ENCODE measurements at regions not wholly inside any gene's neighbourhood (a gene's known extent, or its start where the extent isn't known, plus 50 kb on each side); places are given as distances from the start of the nearest gene placed in this dataset.

DNA sequence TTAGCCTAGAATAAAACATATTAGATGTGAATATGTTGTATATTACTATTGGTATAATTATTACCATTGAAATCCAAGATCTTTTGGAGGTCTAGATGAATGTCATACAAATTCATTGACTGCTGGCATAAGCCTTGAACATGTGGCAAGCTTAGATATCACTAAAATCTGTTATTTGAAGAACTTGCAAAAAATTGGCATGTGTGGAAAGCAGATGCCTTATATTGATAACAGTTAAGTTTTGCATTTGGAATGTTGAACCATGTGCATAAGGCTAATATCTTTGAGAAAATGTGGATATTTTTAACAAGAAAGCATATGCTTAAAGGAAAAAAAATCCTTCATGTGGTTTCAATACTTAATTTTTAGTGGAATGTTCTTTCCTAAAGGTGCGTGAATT is 203.6 kb upstream of the PRICKLE1 start:
- no peak overlapping the region for H3K4me3 ChIP-seq
- H3K9ac ChIP-seq (ENCODE audit: control insufficient read depth, insufficient read depth, low read length), result no peak overlapping the region
- no peak overlapping the region for H3K4me2 ChIP-seq (ENCODE audit: control insufficient read depth, insufficient read depth)
- in situ Hi-C loops (cut with MboI), result no loop called here
- ChIA-PET SMC1A (ENCODE audit: uncharacterized antibody, unreplicated experiment) (no interaction called here), POLR2A (no interaction called here), CTCF (no interaction called here), RAD21 (ENCODE audit: unreplicated experiment) (no interaction called here)
- ATAC-seq, result no peak
- BruUV-seq (replicated peaks), result no TSS peak
- DNase-seq (ENCODE audit: low read depth, low spot score), result no peak
- no peaks in the 10 kb centered on the region for H3K79me2 ChIP-seq (ENCODE audit: control insufficient read depth, insufficient read depth, low read length)
- no peaks in the 10 kb centered on the region for H4K20me1 ChIP-seq (ENCODE audit: control insufficient read depth, insufficient read depth)
- H2AFZ ChIP-seq (ENCODE audit: control insufficient read depth, low read depth, low read length), result no peak overlapping the region
- H3K27ac ChIP-seq (ENCODE audit: control insufficient read depth, insufficient read depth), result no peak overlapping the region
- H3K27me3 ChIP-seq (replicated peaks in 1 of 2; ENCODE audit: control insufficient read depth in 2 of 2, insufficient read depth in 2 of 2, low read length in 1 of 2), result no peaks in the 10 kb centered on the region; a peak in 1 of 4 replicates
- no peaks in the 10 kb centered on the region for H3K4me1 ChIP-seq (ENCODE audit: control insufficient read depth, insufficient read depth, low read length)
- H3K9me3 ChIP-seq (replicated peaks; ENCODE audit: control insufficient read depth, insufficient read depth, low read length), result no peaks in the 10 kb centered on the region
- TF ChIP-seq RBBP5 (conservative IDR thresholded peaks at IDR 0.05), result no peak
- FAIRE-seq, result no peak
- no peaks in the 10 kb centered on the region for H3K36me3 ChIP-seq (ENCODE audit: control insufficient read depth in 2 of 2, insufficient read depth in 2 of 2, low read length in 1 of 2)
- 21% methylated on average over 1 of the region's 1 CpG for WGBS (ENCODE audit: insufficient coverage, insufficient replicate concordance, low lambda C conversion rate, missing lambda C conversion rate)
- intact Hi-C loops (cut with micrococcal nuclease; ENCODE audit: unreplicated experiment), result no loop called here

DNA sequence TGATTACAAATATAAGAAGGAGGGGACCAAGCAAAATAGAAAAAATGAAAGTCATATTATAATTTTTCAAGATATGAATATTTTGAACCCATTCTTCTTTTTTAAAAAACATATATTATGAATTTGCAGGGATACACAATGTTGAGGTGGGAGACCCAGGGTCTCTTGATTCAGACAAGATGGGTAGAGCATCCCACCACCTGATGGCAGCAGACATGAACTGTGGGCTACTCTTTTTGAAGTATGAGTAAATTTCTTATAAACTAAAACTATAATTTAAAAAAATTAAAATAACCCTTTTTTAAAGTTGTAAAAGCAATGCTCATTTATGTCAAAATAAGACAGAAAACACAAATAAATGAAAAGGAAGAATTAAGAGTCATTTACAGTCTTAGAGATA is 202.7 kb upstream of the PRICKLE1 start:
- Histone ChIP-seq H4K20me1 (ENCODE audit: control insufficient read depth, insufficient read depth) (no peaks in the 10 kb centered on the region), H3K4me3 (no peak overlapping the region), H3K79me2 (ENCODE audit: control insufficient read depth, insufficient read depth, low read length) (no peaks in the 10 kb centered on the region), H3K4me1 (ENCODE audit: control insufficient read depth, insufficient read depth, low read length) (no peaks in the 10 kb centered on the region), H3K9ac (ENCODE audit: control insufficient read depth, insufficient read depth, low read length) (no peak overlapping the region), H3K9me3 (replicated peaks; ENCODE audit: control insufficient read depth, insufficient read depth, low read length) (no peaks in the 10 kb centered on the region), H3K27ac (ENCODE audit: control insufficient read depth, insufficient read depth) (no peak overlapping the region), H3K27me3 (replicated peaks in 1 of 2; ENCODE audit: control insufficient read depth in 2 of 2, insufficient read depth in 2 of 2, low read length in 1 of 2) (no peaks in the 10 kb centered on the region; a peak in 1 of 4 replicates), H3K4me2 (ENCODE audit: control insufficient read depth, insufficient read depth) (no peak overlapping the region), H3K36me3 (ENCODE audit: control insufficient read depth in 2 of 2, insufficient read depth in 2 of 2, low read length in 1 of 2) (no peaks in the 10 kb centered on the region), H2AFZ (ENCODE audit: control insufficient read depth, low read depth, low read length) (no peak overlapping the region)
- SMC1A ChIA-PET (ENCODE audit: uncharacterized antibody, unreplicated experiment), result no interaction called here
- CTCF ChIA-PET, result no interaction called here
- ATAC-seq, result no peak
- POLR2A ChIA-PET, result no interaction called here
- no TSS peak for BruUV-seq (replicated peaks)
- no peak for DNase-seq (ENCODE audit: low read depth, low spot score)
- intact Hi-C loops (cut with micrococcal nuclease; ENCODE audit: unreplicated experiment), result no loop called here
- RAD21 ChIA-PET (ENCODE audit: unreplicated experiment), result no interaction called here
- FAIRE-seq, result no peak
- in situ Hi-C loops (cut with MboI), result no loop called here
- no peak for TF ChIP-seq TAF1 (IDR thresholded peaks at IDR 0.05; ENCODE audit: borderline replicate concordance, low read depth, low read length)
- no peak for TF ChIP-seq NFXL1 (IDR thresholded peaks at IDR 0.05; ENCODE audit: borderline replicate concordance)
- TF ChIP-seq, protein P1, sequence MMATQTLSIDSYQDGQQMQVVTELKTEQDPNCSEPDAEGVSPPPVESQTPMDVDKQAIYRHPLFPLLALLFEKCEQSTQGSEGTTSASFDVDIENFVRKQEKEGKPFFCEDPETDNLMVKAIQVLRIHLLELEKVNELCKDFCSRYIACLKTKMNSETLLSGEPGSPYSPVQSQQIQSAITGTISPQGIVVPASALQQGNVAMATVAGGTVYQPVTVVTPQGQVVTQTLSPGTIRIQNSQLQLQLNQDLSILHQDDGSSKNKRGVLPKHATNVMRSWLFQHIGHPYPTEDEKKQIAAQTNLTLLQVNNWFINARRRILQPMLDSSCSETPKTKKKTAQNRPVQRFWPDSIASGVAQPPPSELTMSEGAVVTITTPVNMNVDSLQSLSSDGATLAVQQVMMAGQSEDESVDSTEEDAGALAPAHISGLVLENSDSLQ (IDR thresholded peaks at IDR 0.05), result no peak
- no peak for TF ChIP-seq HDGF (IDR thresholded peaks at IDR 0.05)
- TF ChIP-seq JUNB (IDR thresholded peaks at IDR 0.05), result no peak
- TF ChIP-seq FOS (IDR thresholded peaks at IDR 0.05; ENCODE audit: borderline replicate concordance, extremely low read depth, insufficient read length), result no peak
- TF ChIP-seq DPF2 (IDR thresholded peaks at IDR 0.05), result no peak
- no peak for TF ChIP-seq ZNF622 (IDR thresholded peaks at IDR 0.05)
- TF ChIP-seq, protein P2, sequence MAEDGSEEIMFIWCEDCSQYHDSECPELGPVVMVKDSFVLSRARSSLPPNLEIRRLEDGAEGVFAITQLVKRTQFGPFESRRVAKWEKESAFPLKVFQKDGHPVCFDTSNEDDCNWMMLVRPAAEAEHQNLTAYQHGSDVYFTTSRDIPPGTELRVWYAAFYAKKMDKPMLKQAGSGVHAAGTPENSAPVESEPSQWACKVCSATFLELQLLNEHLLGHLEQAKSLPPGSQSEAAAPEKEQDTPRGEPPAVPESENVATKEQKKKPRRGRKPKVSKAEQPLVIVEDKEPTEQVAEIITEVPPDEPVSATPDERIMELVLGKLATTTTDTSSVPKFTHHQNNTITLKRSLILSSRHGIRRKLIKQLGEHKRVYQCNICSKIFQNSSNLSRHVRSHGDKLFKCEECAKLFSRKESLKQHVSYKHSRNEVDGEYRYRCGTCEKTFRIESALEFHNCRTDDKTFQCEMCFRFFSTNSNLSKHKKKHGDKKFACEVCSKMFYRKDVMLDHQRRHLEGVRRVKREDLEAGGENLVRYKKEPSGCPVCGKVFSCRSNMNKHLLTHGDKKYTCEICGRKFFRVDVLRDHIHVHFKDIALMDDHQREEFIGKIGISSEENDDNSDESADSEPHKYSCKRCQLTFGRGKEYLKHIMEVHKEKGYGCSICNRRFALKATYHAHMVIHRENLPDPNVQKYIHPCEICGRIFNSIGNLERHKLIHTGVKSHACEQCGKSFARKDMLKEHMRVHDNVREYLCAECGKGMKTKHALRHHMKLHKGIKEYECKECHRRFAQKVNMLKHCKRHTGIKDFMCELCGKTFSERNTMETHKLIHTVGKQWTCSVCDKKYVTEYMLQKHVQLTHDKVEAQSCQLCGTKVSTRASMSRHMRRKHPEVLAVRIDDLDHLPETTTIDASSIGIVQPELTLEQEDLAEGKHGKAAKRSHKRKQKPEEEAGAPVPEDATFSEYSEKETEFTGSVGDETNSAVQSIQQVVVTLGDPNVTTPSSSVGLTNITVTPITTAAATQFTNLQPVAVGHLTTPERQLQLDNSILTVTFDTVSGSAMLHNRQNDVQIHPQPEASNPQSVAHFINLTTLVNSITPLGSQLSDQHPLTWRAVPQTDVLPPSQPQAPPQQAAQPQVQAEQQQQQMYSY (CRISPR knock-in tag; IDR thresholded peaks at IDR 0.05), result no peak
- no peak for TF ChIP-seq ASH2L (IDR thresholded peaks at IDR 0.05; ENCODE audit: borderline replicate concordance, low read depth)
- TF ChIP-seq SPI1 (IDR thresholded peaks at IDR 0.05; ENCODE audit: borderline replicate concordance, insufficient read depth, low read depth, low read length), result no peak
- TF ChIP-seq NFYB (IDR thresholded peaks at IDR 0.05; ENCODE audit: insufficient read depth, low read depth, low read length), result no peak
- TF ChIP-seq, protein P3, sequence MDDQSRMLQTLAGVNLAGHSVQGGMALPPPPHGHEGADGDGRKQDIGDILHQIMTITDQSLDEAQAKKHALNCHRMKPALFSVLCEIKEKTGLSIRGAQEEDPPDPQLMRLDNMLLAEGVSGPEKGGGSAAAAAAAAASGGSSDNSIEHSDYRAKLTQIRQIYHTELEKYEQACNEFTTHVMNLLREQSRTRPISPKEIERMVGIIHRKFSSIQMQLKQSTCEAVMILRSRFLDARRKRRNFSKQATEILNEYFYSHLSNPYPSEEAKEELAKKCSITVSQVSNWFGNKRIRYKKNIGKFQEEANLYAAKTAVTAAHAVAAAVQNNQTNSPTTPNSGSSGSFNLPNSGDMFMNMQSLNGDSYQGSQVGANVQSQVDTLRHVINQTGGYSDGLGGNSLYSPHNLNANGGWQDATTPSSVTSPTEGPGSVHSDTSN (IDR thresholded peaks at IDR 0.05; ENCODE audit: insufficient replicate concordance, low read depth, low read length), result no peak
- TF ChIP-seq MEF2B (IDR thresholded peaks at IDR 0.05; ENCODE audit: partially characterized antibody, poor library complexity, severe bottlenecking), result no peak

Data from GM12878 (cell line).